ENCODE measurements at regions not wholly inside any gene's neighbourhood (a gene's known extent, or its start where the extent isn't known, plus 50 kb on each side); places are given as distances from the start of the nearest gene placed in this dataset.
"Not testable (repeated sequence)": the region's sequence is repeated elsewhere in the genome, so short reads cannot be mapped to it uniquely, and the experiment has no call there.

DNA sequence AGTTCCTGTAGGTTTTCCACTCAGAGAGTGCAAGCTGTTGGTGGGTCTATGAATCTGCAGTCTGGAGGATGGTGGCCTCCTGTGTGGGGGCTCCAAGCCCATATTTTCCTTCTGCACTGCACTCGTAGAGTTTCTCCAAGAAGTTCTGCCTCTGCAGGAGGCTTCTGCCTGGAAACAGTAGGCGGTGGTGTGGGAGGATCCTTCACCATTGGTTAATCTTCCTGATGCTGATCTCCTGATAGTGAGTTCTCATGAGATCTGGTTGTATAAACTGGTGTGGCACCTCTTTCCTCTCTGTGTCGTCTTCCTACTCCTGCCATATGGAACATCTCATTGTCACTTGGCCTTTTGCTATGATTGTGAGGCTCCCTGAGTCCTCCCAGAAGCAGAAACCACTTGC lies 162.8 kb upstream of the ZNF519 start:
- TF ChIP-seq, protein P1, sequence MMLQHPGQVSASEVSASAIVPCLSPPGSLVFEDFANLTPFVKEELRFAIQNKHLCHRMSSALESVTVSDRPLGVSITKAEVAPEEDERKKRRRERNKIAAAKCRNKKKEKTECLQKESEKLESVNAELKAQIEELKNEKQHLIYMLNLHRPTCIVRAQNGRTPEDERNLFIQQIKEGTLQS (IDR thresholded peaks at IDR 0.05), result not testable (repeated sequence)
- TF ChIP-seq, protein P2, sequence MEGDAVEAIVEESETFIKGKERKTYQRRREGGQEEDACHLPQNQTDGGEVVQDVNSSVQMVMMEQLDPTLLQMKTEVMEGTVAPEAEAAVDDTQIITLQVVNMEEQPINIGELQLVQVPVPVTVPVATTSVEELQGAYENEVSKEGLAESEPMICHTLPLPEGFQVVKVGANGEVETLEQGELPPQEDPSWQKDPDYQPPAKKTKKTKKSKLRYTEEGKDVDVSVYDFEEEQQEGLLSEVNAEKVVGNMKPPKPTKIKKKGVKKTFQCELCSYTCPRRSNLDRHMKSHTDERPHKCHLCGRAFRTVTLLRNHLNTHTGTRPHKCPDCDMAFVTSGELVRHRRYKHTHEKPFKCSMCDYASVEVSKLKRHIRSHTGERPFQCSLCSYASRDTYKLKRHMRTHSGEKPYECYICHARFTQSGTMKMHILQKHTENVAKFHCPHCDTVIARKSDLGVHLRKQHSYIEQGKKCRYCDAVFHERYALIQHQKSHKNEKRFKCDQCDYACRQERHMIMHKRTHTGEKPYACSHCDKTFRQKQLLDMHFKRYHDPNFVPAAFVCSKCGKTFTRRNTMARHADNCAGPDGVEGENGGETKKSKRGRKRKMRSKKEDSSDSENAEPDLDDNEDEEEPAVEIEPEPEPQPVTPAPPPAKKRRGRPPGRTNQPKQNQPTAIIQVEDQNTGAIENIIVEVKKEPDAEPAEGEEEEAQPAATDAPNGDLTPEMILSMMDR (IDR thresholded peaks at IDR 0.05; ENCODE audit: low read depth, low read length, missing input control), result not testable (repeated sequence)
- TF ChIP-seq RAD21 (IDR thresholded peaks at IDR 0.05); EGR1 (IDR thresholded peaks at IDR 0.05; ENCODE audit: low read depth in 2 of 2): not testable (repeated sequence)
- TF ChIP-seq, protein P3, sequence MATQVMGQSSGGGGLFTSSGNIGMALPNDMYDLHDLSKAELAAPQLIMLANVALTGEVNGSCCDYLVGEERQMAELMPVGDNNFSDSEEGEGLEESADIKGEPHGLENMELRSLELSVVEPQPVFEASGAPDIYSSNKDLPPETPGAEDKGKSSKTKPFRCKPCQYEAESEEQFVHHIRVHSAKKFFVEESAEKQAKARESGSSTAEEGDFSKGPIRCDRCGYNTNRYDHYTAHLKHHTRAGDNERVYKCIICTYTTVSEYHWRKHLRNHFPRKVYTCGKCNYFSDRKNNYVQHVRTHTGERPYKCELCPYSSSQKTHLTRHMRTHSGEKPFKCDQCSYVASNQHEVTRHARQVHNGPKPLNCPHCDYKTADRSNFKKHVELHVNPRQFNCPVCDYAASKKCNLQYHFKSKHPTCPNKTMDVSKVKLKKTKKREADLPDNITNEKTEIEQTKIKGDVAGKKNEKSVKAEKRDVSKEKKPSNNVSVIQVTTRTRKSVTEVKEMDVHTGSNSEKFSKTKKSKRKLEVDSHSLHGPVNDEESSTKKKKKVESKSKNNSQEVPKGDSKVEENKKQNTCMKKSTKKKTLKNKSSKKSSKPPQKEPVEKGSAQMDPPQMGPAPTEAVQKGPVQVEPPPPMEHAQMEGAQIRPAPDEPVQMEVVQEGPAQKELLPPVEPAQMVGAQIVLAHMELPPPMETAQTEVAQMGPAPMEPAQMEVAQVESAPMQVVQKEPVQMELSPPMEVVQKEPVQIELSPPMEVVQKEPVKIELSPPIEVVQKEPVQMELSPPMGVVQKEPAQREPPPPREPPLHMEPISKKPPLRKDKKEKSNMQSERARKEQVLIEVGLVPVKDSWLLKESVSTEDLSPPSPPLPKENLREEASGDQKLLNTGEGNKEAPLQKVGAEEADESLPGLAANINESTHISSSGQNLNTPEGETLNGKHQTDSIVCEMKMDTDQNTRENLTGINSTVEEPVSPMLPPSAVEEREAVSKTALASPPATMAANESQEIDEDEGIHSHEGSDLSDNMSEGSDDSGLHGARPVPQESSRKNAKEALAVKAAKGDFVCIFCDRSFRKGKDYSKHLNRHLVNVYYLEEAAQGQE (IDR thresholded peaks at IDR 0.05), result not testable (repeated sequence)

Measured in liver (tissue), 3 donors.